Parathyroid adenoma (tissue), 2 donors: ENCODE measurements at regions not wholly inside any gene's neighbourhood (a gene's known extent, or its start where the extent isn't known, plus 50 kb on each side); places are given as distances from the start of the nearest gene placed in this dataset.

Experiments
- H2AFZ ChIP-seq: fragments of 300-600 bp; sonication (generic); one replicate; pipeline ENCODE4 v1.7.0; 2017; ENCODE audit warnings: antibody characterized with exemption, mild to moderate bottlenecking
- H3K27ac ChIP-seq: fragments of 300-600 bp; sonication (generic); one replicate; pipeline ENCODE4 v1.7.0; 2017
- H3K27me3 ChIP-seq: fragments of 300-600 bp; sonication (generic); one replicate; pipeline ENCODE4 v1.7.0; 2017; ENCODE audit warnings: low read length; ENCODE audit not compliant: control insufficient read depth, insufficient read depth
- H3K36me3 ChIP-seq: fragments of 300-600 bp; sonication (generic); one replicate; pipeline ENCODE4 v1.7.0; 2017; ENCODE audit warnings: low read length; ENCODE audit not compliant: control insufficient read depth, insufficient read depth
- H3K4me1 ChIP-seq: fragments of 300-600 bp; sonication (generic); one replicate; pipeline ENCODE4 v1.7.0; 2017; ENCODE audit warnings: control low read depth
- H3K4me2 ChIP-seq: fragments of 300-600 bp; sonication (generic); one replicate; pipeline ENCODE4 v1.7.0; 2017; ENCODE audit warnings: low read length
- H3K4me3 ChIP-seq: fragments of 300-600 bp; sonication (generic); one replicate; pipeline ENCODE4 v1.7.0; 2017; ENCODE audit warnings: low read depth, low read length
- H3K79me2 ChIP-seq: fragments of 300-600 bp; sonication (generic); one replicate; pipeline ENCODE4 v1.7.0; 2017; ENCODE audit warnings: control low read depth
- H3K9ac ChIP-seq: fragments of 300-600 bp; sonication (generic); one replicate; pipeline ENCODE4 v1.7.0; 2017; ENCODE audit warnings: mild to moderate bottlenecking
- H3K9me3 ChIP-seq: fragments of 300-600 bp; sonication (generic); one replicate; pipeline ENCODE4 v1.7.0; 2017; ENCODE audit warnings: low read length; ENCODE audit not compliant: control insufficient read depth
- TF ChIP-seq, protein P1 (sequence below): fragments of 300-600 bp; sonication (generic); IDR thresholded peaks from one replicate; pipeline ENCODE4 v1.7.0; 2017; ENCODE audit warnings: antibody characterized with exemption, mild to moderate bottlenecking
- donor health status: primary hyperparathyroidism.

DNA sequence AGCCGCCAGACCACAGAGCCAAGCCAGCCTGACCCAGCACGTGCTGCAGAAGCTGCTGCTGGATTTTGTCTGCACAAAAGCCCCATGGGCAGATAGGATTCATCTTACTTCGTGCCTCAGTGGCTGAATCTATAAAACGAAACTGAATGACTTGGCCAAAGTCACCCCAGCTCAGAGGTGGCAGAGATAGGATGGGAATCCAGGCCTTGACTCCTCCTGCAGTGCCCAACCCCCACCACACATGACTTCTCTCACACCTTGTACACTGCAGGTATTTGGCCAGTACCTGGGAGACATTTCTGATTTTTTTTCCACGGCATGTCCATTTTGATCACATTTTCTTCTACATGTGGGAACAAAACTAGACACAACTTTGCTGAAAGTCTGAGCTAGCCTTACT is 182.1 kb downstream of the ANKRD60 start:
- Histone ChIP-seq H3K4me2 (no peak overlapping the region), H3K27ac (no peak overlapping the region), H3K9ac (no peak overlapping the region), H3K4me3 (no peak overlapping the region), H3K27me3 (no peaks in the 10 kb centered on the region), H2AFZ (no peak overlapping the region), H3K4me1 (no peaks in the 10 kb centered on the region), H3K9me3 (no peaks in the 10 kb centered on the region), H3K36me3 (no peaks in the 10 kb centered on the region), H3K79me2 (no peaks in the 10 kb centered on the region)
- TF ChIP-seq, protein P1, sequence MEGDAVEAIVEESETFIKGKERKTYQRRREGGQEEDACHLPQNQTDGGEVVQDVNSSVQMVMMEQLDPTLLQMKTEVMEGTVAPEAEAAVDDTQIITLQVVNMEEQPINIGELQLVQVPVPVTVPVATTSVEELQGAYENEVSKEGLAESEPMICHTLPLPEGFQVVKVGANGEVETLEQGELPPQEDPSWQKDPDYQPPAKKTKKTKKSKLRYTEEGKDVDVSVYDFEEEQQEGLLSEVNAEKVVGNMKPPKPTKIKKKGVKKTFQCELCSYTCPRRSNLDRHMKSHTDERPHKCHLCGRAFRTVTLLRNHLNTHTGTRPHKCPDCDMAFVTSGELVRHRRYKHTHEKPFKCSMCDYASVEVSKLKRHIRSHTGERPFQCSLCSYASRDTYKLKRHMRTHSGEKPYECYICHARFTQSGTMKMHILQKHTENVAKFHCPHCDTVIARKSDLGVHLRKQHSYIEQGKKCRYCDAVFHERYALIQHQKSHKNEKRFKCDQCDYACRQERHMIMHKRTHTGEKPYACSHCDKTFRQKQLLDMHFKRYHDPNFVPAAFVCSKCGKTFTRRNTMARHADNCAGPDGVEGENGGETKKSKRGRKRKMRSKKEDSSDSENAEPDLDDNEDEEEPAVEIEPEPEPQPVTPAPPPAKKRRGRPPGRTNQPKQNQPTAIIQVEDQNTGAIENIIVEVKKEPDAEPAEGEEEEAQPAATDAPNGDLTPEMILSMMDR: no peak

DNA sequence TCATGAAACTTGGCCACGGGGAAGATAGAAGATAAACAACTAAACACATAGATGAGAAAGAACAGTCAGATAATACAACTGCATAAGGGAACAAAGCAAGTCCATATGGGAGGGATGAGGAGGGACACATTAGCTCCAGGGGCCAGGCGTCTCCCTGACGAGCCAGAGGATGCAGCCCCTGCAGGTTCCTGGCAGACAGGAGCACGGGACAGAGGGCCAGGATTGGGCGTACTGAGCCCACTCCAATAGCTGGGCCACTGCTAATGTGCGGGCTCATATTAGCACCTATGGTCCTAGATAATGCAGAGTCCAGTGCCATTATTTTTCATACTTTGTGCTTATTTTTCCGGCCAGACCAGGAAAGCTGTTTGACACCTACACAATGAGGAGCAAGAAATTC is 182.9 kb downstream of the ANKRD60 start:
- no peak overlapping the region for H3K4me3 ChIP-seq
- H3K79me2 ChIP-seq: no peaks in the 10 kb centered on the region
- H2AFZ ChIP-seq: no peak overlapping the region
- H3K36me3 ChIP-seq: no peaks in the 10 kb centered on the region
- H3K27me3 ChIP-seq: no peaks in the 10 kb centered on the region
- H3K9ac ChIP-seq: no peak overlapping the region
- H3K27ac ChIP-seq: no peak overlapping the region
- no peak overlapping the region for H3K4me2 ChIP-seq
- no peaks in the 10 kb centered on the region for H3K4me1 ChIP-seq
- TF ChIP-seq, protein P1: no peak
- no peaks in the 10 kb centered on the region for H3K9me3 ChIP-seq

DNA sequence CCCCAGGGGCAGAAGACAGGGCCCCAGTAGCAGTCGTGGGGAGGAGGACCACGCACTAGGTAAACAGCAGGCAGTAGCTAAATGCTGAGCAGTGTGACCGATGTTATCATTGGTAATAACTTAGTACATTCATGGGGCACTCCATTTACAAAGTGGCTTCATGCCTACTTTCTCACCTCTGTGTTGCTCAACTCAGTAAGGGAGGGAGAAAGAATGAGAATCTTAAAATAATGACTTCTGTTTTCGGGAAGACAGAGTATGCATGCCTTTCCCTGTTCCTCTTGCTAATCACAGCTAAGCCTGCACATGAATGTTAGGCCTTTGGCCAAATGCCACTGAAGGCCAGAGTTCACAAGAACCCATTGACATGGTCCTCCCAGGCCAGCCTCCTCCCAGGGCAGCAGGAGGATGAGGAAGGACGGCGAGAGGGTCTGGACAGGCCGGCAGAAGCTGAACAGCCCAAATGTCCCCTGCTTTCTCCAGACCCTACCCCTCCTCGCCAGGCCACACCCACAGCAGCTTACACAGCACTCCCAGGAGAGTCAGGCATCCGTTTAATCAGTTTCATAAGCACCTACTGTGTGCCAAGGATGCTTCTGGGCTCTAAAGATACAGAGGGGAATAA is 183.4 kb downstream of the ANKRD60 start:
- no peaks in the 10 kb centered on the region for H3K27me3 ChIP-seq
- H3K4me1 ChIP-seq: no peaks in the 10 kb centered on the region
- TF ChIP-seq, protein P1: no peak
- no peak overlapping the region for H3K4me3 ChIP-seq
- no peak overlapping the region for H3K27ac ChIP-seq
- no peaks in the 10 kb centered on the region for H3K36me3 ChIP-seq
- no peak overlapping the region for H3K4me2 ChIP-seq
- H3K9ac ChIP-seq: no peak overlapping the region
- no peak overlapping the region for H2AFZ ChIP-seq
- H3K9me3 ChIP-seq: no peaks in the 10 kb centered on the region
- H3K79me2 ChIP-seq: no peaks in the 10 kb centered on the region

DNA sequence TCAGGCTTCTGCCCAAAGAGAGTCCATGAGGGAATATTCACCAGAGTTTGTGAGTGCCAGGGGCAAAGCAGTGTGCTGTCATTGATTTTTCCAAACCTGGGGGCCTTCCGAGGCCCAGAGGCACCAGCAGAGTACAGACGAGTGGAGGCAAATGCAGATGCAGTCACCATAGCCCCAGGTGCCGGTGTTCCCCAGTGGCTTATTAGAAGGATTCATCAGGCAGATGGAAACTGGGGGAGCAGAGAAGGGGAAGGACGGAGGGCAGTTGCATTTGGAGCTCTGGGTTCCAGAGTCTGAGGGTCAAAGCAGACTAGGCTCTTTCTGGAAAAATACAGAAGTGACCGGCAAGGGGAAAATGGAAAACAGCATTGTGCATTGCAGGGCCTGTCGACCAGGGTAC is 184.2 kb downstream of the ANKRD60 start:
- H3K27me3 ChIP-seq: no peaks in the 10 kb centered on the region
- no peak overlapping the region for H3K9ac ChIP-seq
- H3K9me3 ChIP-seq: no peaks in the 10 kb centered on the region
- H3K36me3 ChIP-seq: no peaks in the 10 kb centered on the region
- H2AFZ ChIP-seq: no peak overlapping the region
- H3K79me2 ChIP-seq: no peaks in the 10 kb centered on the region
- no peak overlapping the region for H3K4me3 ChIP-seq
- no peaks in the 10 kb centered on the region for H3K4me1 ChIP-seq
- H3K4me2 ChIP-seq: no peak overlapping the region
- TF ChIP-seq, protein P1: no peak
- no peak overlapping the region for H3K27ac ChIP-seq
